GM20000 (cell line): ENCODE measurements at regions not wholly inside any gene's neighbourhood (a gene's known extent, or its start where the extent isn't known, plus 50 kb on each side); places are given as distances from the start of the nearest gene placed in this dataset.

ENCODE experiments used
- DNase-seq: peaks from one replicate; pipeline ENCODE4 v3.0.0; 2012; ENCODE audit warnings: low spot score
- CTCF ChIP-seq: IDR thresholded peaks from 2 replicates; pipeline ENCODE4 v1.5.1; 2012; ENCODE audit warnings: mild to moderate bottlenecking, control low read depth; ENCODE audit errors: extremely low read depth, missing control alignments

GRCh38 chrX:4240541-4241194 lies 527.2 kb upstream of the PRKX start:
- no peak for DNase-seq
- TF ChIP-seq CTCF = no peak

DNA sequence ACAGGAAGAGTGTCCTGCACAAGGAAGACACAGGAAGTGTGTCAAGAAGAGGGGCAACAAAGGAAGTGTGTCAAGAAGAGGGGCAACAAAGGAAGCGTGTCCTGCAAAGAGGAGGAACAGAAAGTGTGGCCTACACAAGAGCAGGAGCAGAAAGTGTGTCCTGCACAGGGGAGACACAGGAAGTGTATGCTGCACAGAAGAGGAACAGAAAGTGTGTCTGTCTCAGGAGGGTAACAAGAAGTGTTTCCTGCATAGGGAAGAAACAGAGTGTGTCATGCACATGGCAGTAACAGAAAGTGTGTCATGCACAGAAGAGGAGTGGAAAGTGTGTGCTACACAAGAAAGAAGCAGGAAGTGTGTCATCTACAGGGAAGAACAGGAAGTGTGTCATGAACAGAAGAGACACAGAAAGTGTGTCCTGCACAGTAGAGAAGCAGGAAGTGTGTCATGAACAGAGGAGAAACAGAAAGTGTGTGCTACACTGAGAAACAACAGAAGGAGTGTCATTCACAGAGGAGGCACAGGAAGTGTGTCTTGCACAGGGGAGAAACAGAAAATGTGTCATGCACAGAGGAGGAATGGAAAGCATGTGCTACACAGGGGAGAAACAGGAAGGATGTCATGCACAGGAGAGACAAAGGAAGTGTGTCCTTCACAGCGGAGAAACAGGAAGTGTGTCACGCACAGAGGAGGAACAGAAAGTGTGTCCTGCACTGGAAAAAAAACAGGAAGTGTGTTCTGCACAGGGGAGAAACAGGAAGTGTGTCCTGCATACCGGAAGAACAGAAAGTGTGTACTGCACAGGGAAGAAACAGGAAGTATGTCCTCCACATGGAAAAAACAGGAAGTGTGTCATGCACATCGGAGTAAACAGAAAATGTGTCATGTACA lies 526.4 kb upstream of the PRKX start:
- no peak for DNase-seq
- no peak for TF ChIP-seq CTCF

DNA sequence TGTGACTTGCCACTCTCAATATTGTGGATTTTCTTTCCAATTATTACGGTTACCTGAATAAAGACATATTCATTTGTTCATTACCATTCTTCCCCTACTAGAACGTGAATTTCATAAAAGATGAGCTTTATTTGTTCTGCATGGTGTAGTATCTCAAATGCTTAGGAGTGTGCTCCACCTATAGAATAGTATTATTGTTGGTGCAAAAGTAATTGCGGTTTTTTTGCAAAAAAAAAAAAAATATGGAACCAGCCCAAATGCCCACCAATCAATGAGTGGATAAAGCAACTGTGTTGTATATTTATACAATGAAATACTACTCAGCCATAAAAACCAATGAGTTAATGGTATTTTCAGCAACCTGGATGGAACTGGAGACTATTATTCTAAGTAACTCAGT lies 525.5 kb upstream of the PRKX start:
- DNase-seq = no peak
- no peak for TF ChIP-seq CTCF

DNA sequence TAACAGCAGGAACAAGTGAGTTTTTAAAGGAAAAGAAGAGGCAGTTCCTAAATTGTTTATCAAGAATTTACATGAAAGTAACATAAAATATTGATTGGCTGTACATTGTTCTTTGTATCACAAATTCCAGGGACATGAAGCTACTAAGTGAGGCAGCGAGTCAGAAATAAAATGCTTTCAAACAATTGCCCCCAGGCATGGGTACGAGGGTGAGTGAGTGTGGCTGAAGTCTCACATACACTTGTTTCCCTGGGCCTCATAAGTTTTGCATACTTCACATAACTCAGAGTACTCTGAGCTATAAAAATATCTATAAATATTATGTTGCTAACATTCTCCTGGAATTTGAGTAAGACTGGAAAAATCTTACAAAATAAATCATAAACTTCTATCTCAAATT lies 511.6 kb upstream of the PRKX start:
- no peak for TF ChIP-seq CTCF
- DNase-seq = no peak

- TF ChIP-seq CTCF = no peak
- DNase-seq = no peak
These were observed 493.5 kb upstream of the PRKX start for GRCh38 chrX:4206941-4207340.

GRCh38 chrX:4197971-4198370 lies 484.5 kb upstream of the PRKX start:
- no peak for TF ChIP-seq CTCF
- DNase-seq = no peak

DNA sequence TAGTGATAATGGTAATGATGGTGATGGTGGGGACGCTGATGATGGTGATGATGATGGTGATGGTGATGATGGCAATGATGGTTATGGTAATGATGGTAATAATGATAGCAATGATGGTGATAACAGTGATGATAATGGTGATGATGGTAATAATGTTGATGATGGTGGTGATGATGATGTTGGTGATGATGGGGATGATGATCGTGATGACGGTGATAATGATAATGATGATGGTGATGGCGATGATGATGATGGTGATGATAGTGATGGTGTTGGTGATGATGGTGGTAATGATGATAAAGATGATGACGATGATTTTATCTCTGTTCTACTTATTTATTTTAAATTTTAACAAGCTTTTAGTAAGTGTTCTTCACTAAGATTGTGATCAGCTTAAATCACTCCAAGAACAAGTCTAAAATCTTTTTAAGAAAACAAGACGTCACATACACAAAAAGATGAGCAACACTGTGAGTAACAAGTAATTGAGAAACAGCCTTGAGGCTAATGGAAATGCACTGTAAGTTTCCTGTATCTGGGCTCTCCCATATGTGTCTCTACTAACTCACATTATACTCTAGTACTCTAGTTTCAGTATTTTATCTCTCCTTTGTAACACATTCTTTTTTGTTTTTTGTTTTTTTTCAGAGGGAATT lies 480.2 kb upstream of the PRKX start:
- no peak for DNase-seq
- no peak for TF ChIP-seq CTCF
